ENCODE measurements at regions not wholly inside any gene's neighbourhood (a gene's known extent, or its start where the extent isn't known, plus 50 kb on each side); places are given as distances from the start of the nearest gene placed in this dataset.

DNA sequence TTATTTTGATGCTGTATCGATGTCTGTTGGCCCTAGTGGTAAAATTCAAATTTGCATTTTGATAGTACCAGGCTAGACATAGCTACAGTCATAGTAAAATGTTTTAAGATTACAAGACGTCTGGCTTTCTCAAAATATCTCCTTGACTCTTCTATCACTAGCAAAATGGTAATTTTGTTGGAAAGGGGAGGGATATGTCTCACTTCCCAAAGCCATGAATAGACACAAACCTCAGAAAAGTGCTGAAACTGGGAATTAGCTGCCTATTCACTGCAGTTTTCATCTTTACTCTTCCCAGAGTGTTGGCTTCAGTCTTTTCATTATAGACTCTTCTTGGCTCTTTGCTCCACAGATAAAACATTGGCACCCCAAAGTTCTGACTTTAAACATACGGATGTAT is 1009.9 kb downstream of the ADGRL2 start (continued):
- TF ChIP-seq, protein P1, sequence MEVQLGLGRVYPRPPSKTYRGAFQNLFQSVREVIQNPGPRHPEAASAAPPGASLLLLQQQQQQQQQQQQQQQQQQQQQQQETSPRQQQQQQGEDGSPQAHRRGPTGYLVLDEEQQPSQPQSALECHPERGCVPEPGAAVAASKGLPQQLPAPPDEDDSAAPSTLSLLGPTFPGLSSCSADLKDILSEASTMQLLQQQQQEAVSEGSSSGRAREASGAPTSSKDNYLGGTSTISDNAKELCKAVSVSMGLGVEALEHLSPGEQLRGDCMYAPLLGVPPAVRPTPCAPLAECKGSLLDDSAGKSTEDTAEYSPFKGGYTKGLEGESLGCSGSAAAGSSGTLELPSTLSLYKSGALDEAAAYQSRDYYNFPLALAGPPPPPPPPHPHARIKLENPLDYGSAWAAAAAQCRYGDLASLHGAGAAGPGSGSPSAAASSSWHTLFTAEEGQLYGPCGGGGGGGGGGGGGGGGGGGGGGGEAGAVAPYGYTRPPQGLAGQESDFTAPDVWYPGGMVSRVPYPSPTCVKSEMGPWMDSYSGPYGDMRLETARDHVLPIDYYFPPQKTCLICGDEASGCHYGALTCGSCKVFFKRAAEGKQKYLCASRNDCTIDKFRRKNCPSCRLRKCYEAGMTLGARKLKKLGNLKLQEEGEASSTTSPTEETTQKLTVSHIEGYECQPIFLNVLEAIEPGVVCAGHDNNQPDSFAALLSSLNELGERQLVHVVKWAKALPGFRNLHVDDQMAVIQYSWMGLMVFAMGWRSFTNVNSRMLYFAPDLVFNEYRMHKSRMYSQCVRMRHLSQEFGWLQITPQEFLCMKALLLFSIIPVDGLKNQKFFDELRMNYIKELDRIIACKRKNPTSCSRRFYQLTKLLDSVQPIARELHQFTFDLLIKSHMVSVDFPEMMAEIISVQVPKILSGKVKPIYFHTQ (CRISPR knock-in tag; IDR thresholded peaks at IDR 0.05): no peak

GRCh38 chr1:82807563-82807962 is 1006.8 kb downstream of the ADGRL2 start:
- CTCF ChIA-PET: no interaction called here
- no peak overlapping the region for H3K4me3 Mint-ChIP-seq
- TF ChIP-seq ZSCAN18 (CRISPR knock-in tag; IDR thresholded peaks at IDR 0.05) (no peak), ELF4 (CRISPR knock-in tag; IDR thresholded peaks at IDR 0.05; ENCODE audit: low read depth) (no peak), KAT7 (CRISPR knock-in tag; IDR thresholded peaks at IDR 0.05; ENCODE audit: borderline replicate concordance) (no peak), ZNF671 (CRISPR knock-in tag; IDR thresholded peaks at IDR 0.05) (no peak), OVOL2 (CRISPR knock-in tag; IDR thresholded peaks at IDR 0.05; ENCODE audit: borderline replicate concordance) (no peak), SMAD4 (CRISPR knock-in tag; IDR thresholded peaks at IDR 0.05) (no peak), ESRRA (CRISPR knock-in tag; IDR thresholded peaks at IDR 0.05; ENCODE audit: borderline replicate concordance) (no peak), ZNF532 (CRISPR knock-in tag; IDR thresholded peaks at IDR 0.05; ENCODE audit: borderline replicate concordance) (no peak), ZNF396 (CRISPR knock-in tag; IDR thresholded peaks at IDR 0.05; ENCODE audit: borderline replicate concordance) (no peak)
- TF ChIP-seq, protein P2, sequence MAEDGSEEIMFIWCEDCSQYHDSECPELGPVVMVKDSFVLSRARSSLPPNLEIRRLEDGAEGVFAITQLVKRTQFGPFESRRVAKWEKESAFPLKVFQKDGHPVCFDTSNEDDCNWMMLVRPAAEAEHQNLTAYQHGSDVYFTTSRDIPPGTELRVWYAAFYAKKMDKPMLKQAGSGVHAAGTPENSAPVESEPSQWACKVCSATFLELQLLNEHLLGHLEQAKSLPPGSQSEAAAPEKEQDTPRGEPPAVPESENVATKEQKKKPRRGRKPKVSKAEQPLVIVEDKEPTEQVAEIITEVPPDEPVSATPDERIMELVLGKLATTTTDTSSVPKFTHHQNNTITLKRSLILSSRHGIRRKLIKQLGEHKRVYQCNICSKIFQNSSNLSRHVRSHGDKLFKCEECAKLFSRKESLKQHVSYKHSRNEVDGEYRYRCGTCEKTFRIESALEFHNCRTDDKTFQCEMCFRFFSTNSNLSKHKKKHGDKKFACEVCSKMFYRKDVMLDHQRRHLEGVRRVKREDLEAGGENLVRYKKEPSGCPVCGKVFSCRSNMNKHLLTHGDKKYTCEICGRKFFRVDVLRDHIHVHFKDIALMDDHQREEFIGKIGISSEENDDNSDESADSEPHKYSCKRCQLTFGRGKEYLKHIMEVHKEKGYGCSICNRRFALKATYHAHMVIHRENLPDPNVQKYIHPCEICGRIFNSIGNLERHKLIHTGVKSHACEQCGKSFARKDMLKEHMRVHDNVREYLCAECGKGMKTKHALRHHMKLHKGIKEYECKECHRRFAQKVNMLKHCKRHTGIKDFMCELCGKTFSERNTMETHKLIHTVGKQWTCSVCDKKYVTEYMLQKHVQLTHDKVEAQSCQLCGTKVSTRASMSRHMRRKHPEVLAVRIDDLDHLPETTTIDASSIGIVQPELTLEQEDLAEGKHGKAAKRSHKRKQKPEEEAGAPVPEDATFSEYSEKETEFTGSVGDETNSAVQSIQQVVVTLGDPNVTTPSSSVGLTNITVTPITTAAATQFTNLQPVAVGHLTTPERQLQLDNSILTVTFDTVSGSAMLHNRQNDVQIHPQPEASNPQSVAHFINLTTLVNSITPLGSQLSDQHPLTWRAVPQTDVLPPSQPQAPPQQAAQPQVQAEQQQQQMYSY (CRISPR knock-in tag; IDR thresholded peaks at IDR 0.05): no peak
- no peak for DNase-seq (ENCODE audit: low spot score)
- H3K36me3 Mint-ChIP-seq: no peaks in the 10 kb centered on the region
- peaks cover 19% of the 10 kb centered on the region for H3K4me1 Mint-ChIP-seq
- POLR2A ChIA-PET: no interaction called here
- H3K27me3 Mint-ChIP-seq (ENCODE audit: low read depth): no peaks in the 10 kb centered on the region
- ATAC-seq: no peak
- no peaks in the 10 kb centered on the region for H3K9me3 Mint-ChIP-seq
- no peak overlapping the region; the same call in 1 of the 2 replicates for H3K27ac Mint-ChIP-seq

DNA sequence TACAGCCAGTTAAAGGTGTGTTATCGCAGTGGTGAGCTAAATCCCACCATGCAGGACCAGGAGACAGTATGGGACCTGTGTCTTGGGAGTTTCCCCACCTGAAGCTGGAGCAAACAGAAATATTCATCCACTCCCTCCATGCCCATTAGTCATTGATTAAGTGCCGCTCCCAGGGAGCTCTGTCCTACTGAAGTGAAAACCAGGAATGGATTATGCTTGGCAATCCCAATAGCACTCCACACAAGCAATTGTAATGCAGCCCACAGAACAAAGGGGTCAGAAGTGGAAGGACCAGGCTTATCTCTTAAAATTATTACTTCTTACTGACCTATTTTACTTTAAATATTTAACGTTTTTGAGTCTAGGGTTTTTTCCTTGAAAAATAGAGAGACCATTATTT is 1005.4 kb downstream of the ADGRL2 start:
- no peak overlapping the region for H3K4me3 Mint-ChIP-seq
- H3K36me3 Mint-ChIP-seq: no peaks in the 10 kb centered on the region
- peaks cover 16% of the 10 kb centered on the region; the same call in 1 of the 2 replicates for H3K4me1 Mint-ChIP-seq
- POLR2A ChIA-PET: interaction anchor here (0.5 kb wide), 1 partner anchor 1131 kb away, joined by 3 read pairs; no protein-coding TSS in a partner anchor
- DNase-seq (ENCODE audit: low spot score) (no peak), ATAC-seq (peak; percentile 82)
- TF ChIP-seq, protein P2 (CRISPR knock-in tag; IDR thresholded peaks at IDR 0.05): peak; percentile 75
- TF ChIP-seq, protein P3, sequence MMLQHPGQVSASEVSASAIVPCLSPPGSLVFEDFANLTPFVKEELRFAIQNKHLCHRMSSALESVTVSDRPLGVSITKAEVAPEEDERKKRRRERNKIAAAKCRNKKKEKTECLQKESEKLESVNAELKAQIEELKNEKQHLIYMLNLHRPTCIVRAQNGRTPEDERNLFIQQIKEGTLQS (CRISPR knock-in tag; conservative IDR thresholded peaks at IDR 0.05): no peak
- no peak overlapping the region for H3K27ac Mint-ChIP-seq
- CTCF ChIA-PET: no interaction called here
- no peaks in the 10 kb centered on the region for H3K9me3 Mint-ChIP-seq
- no peaks in the 10 kb centered on the region for H3K27me3 Mint-ChIP-seq (ENCODE audit: low read depth)
